ENCODE measurements at regions not wholly inside any gene's neighbourhood (a gene's known extent, or its start where the extent isn't known, plus 50 kb on each side); places are given as distances from the start of the nearest gene placed in this dataset.

- TF ChIP-seq POLR2A (IDR thresholded peaks at IDR 0.05) (no peak), CTCF (IDR thresholded peaks at IDR 0.05) (no peak), POLR2AphosphoS5 (IDR thresholded peaks at IDR 0.05) (no peak)
Measured at GRCh38 chrX:42694260-42694815, 83.6 kb downstream of the PPP1R2C start.

All from sigmoid colon (tissue), 4 donors.